ENCODE measurements at regions not wholly inside any gene's neighbourhood (a gene's known extent, or its start where the extent isn't known, plus 50 kb on each side); places are given as distances from the start of the nearest gene placed in this dataset.

DNA sequence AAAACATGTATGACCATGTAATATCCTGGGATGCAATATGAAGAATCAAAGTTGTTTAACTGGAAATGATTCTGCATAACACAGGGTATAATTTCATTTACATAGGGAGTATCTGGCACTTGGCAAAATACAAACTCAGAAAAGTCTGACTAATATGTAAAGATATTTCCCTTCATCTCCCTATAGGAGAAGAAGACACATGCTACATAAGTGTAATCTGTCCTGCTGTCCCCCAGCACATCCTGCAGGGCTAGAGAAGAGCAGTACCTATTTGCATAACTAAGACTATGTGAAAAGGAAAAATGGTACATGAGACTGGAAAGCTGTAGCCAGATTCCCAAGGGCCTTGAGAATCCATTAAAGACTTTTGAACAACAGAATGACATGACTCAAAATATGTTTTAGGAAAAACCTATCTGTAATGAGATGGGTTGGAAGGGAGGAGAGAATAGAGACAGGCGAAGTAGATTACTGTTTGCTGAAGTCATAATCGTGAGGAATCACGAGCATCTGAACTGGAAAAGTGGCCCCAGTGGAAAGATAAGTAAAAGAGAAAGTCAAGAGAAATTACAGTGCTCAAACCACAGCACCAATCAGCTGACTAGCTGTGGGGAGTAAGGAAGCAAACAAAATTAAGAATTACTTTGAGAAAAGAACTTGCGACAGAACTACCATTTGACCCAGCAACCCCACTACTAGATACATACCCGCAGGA lies 155.1 kb upstream of the HMGA2 start:
- Mint-ChIP-seq H3K4me1 (peaks cover 12% of the 10 kb centered on the region), H3K9me3 (peaks cover 14% of the 10 kb centered on the region), H3K4me3 (no peak overlapping the region), H3K27ac (no peak overlapping the region), H3K36me3 (peaks cover 8% of the 10 kb centered on the region), H3K27me3 (ENCODE audit: low read depth) (peaks cover 4% of the 10 kb centered on the region)
- ATAC-seq (no peak), DNase-seq (ENCODE audit: low spot score) (no peak)
- TF ChIP-seq, protein P1, sequence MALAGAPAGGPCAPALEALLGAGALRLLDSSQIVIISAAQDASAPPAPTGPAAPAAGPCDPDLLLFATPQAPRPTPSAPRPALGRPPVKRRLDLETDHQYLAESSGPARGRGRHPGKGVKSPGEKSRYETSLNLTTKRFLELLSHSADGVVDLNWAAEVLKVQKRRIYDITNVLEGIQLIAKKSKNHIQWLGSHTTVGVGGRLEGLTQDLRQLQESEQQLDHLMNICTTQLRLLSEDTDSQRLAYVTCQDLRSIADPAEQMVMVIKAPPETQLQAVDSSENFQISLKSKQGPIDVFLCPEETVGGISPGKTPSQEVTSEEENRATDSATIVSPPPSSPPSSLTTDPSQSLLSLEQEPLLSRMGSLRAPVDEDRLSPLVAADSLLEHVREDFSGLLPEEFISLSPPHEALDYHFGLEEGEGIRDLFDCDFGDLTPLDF (CRISPR knock-in tag; IDR thresholded peaks at IDR 0.05) = no peak
- TF ChIP-seq, protein P2, sequence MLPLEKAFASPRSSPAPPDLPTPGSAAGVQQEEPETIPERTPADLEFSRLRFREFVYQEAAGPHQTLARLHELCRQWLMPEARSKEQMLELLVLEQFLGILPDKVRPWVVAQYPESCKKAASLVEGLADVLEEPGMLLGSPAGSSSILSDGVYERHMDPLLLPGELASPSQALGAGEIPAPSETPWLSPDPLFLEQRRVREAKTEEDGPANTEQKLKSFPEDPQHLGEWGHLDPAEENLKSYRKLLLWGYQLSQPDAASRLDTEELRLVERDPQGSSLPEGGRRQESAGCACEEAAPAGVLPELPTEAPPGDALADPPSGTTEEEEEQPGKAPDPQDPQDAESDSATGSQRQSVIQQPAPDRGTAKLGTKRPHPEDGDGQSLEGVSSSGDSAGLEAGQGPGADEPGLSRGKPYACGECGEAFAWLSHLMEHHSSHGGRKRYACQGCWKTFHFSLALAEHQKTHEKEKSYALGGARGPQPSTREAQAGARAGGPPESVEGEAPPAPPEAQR (CRISPR knock-in tag; IDR thresholded peaks at IDR 0.05) = no peak
- TF ChIP-seq MYBL2 (CRISPR knock-in tag; IDR thresholded peaks at IDR 0.05) (no peak), FOXP1 (CRISPR knock-in tag; IDR thresholded peaks at IDR 0.05; ENCODE audit: borderline replicate concordance) (no peak), GTF2I (CRISPR knock-in tag; conservative IDR thresholded peaks at IDR 0.05) (no peak), ZNF219 (CRISPR knock-in tag; IDR thresholded peaks at IDR 0.05; ENCODE audit: borderline replicate concordance) (no peak)
- TF ChIP-seq, protein P3, sequence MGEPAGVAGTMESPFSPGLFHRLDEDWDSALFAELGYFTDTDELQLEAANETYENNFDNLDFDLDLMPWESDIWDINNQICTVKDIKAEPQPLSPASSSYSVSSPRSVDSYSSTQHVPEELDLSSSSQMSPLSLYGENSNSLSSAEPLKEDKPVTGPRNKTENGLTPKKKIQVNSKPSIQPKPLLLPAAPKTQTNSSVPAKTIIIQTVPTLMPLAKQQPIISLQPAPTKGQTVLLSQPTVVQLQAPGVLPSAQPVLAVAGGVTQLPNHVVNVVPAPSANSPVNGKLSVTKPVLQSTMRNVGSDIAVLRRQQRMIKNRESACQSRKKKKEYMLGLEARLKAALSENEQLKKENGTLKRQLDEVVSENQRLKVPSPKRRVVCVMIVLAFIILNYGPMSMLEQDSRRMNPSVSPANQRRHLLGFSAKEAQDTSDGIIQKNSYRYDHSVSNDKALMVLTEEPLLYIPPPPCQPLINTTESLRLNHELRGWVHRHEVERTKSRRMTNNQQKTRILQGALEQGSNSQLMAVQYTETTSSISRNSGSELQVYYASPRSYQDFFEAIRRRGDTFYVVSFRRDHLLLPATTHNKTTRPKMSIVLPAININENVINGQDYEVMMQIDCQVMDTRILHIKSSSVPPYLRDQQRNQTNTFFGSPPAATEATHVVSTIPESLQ (CRISPR knock-in tag; IDR thresholded peaks at IDR 0.05) = no peak
- TF ChIP-seq, protein P4, sequence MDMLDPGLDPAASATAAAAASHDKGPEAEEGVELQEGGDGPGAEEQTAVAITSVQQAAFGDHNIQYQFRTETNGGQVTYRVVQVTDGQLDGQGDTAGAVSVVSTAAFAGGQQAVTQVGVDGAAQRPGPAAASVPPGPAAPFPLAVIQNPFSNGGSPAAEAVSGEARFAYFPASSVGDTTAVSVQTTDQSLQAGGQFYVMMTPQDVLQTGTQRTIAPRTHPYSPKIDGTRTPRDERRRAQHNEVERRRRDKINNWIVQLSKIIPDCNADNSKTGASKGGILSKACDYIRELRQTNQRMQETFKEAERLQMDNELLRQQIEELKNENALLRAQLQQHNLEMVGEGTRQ (CRISPR knock-in tag; IDR thresholded peaks at IDR 0.05) = no peak
- TF ChIP-seq, protein P5, sequence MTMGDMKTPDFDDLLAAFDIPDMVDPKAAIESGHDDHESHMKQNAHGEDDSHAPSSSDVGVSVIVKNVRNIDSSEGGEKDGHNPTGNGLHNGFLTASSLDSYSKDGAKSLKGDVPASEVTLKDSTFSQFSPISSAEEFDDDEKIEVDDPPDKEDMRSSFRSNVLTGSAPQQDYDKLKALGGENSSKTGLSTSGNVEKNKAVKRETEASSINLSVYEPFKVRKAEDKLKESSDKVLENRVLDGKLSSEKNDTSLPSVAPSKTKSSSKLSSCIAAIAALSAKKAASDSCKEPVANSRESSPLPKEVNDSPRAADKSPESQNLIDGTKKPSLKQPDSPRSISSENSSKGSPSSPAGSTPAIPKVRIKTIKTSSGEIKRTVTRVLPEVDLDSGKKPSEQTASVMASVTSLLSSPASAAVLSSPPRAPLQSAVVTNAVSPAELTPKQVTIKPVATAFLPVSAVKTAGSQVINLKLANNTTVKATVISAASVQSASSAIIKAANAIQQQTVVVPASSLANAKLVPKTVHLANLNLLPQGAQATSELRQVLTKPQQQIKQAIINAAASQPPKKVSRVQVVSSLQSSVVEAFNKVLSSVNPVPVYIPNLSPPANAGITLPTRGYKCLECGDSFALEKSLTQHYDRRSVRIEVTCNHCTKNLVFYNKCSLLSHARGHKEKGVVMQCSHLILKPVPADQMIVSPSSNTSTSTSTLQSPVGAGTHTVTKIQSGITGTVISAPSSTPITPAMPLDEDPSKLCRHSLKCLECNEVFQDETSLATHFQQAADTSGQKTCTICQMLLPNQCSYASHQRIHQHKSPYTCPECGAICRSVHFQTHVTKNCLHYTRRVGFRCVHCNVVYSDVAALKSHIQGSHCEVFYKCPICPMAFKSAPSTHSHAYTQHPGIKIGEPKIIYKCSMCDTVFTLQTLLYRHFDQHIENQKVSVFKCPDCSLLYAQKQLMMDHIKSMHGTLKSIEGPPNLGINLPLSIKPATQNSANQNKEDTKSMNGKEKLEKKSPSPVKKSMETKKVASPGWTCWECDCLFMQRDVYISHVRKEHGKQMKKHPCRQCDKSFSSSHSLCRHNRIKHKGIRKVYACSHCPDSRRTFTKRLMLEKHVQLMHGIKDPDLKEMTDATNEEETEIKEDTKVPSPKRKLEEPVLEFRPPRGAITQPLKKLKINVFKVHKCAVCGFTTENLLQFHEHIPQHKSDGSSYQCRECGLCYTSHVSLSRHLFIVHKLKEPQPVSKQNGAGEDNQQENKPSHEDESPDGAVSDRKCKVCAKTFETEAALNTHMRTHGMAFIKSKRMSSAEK (CRISPR knock-in tag; IDR thresholded peaks at IDR 0.05; ENCODE audit: borderline replicate concordance) = no peak
- ChIA-PET POLR2A (no interaction called here), CTCF (no interaction called here)

DNA sequence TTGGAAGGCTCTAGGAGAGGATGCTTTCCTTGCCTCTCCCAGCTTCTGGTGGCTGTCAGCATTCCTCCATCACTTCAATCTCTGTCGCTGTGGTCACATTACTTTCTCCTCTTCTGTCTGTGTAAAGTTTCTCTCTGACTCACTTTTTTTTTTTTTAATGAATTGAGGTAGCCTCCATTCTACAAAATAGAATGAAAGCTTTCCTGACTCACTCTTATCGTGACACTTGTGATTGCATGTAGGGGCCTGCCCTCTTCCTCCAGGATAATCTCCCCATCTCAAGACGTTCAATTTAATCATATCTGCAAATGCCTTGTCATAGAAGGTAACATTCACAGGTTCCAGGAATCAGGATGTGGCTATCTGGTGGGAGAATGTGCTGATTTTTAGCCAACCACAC lies 153.5 kb upstream of the HMGA2 start:
- Mint-ChIP-seq H3K4me1 (peaks cover 23% of the 10 kb centered on the region), H3K36me3 (no peaks in the 10 kb centered on the region), H3K9me3 (no peaks in the 10 kb centered on the region), H3K27ac (no peak overlapping the region), H3K4me3 (no peak overlapping the region), H3K27me3 (ENCODE audit: low read depth) (no peaks in the 10 kb centered on the region)
- ChIA-PET CTCF (no interaction called here), POLR2A (interaction anchor here (0.5 kb wide), 1 partner anchor 86 kb away, joined by 4 read pairs; no protein-coding TSS in a partner anchor)
- no peak for DNase-seq (ENCODE audit: low spot score)
- ATAC-seq = no peak
- TF ChIP-seq CREM (CRISPR knock-in tag; IDR thresholded peaks at IDR 0.05) (no peak), SOX15 (CRISPR knock-in tag; IDR thresholded peaks at IDR 0.05) (no peak), SMAD3 (CRISPR knock-in tag; IDR thresholded peaks at IDR 0.05; ENCODE audit: borderline replicate concordance) (no peak), JAZF1 (CRISPR knock-in tag; IDR thresholded peaks at IDR 0.05) (no peak), NR1H2 (CRISPR knock-in tag; IDR thresholded peaks at IDR 0.05) (no peak)
- TF ChIP-seq, protein P6, sequence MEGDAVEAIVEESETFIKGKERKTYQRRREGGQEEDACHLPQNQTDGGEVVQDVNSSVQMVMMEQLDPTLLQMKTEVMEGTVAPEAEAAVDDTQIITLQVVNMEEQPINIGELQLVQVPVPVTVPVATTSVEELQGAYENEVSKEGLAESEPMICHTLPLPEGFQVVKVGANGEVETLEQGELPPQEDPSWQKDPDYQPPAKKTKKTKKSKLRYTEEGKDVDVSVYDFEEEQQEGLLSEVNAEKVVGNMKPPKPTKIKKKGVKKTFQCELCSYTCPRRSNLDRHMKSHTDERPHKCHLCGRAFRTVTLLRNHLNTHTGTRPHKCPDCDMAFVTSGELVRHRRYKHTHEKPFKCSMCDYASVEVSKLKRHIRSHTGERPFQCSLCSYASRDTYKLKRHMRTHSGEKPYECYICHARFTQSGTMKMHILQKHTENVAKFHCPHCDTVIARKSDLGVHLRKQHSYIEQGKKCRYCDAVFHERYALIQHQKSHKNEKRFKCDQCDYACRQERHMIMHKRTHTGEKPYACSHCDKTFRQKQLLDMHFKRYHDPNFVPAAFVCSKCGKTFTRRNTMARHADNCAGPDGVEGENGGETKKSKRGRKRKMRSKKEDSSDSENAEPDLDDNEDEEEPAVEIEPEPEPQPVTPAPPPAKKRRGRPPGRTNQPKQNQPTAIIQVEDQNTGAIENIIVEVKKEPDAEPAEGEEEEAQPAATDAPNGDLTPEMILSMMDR (IDR thresholded peaks at IDR 0.05) = no peak
- TF ChIP-seq, protein P7, sequence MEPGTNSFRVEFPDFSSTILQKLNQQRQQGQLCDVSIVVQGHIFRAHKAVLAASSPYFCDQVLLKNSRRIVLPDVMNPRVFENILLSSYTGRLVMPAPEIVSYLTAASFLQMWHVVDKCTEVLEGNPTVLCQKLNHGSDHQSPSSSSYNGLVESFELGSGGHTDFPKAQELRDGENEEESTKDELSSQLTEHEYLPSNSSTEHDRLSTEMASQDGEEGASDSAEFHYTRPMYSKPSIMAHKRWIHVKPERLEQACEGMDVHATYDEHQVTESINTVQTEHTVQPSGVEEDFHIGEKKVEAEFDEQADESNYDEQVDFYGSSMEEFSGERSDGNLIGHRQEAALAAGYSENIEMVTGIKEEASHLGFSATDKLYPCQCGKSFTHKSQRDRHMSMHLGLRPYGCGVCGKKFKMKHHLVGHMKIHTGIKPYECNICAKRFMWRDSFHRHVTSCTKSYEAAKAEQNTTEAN (CRISPR knock-in tag; IDR thresholded peaks at IDR 0.05) = no peak
